Inferior parietal cortex (tissue), 1 donor: ENCODE measurements at regions not wholly inside any gene's neighbourhood (a gene's known extent, or its start where the extent isn't known, plus 50 kb on each side); places are given as distances from the start of the nearest gene placed in this dataset.
A peak's percentile ranks its signal among the peaks of the same experiment; 100 is the strongest.
"Not testable (repeated sequence)": the region's sequence is repeated elsewhere in the genome, so short reads cannot be mapped to it uniquely, and the experiment has no call there.

Experiments
- DNase-seq: peaks from one replicate; pipeline ENCODE4 v3.0.0-alpha.2; 2016; ENCODE audit errors: extremely low spot score

- DNase-seq = no peak
Observed at GRCh38 chr11:133639408-133639807, 107.1 kb upstream of the OPCML start.

GRCh38 chr11:133638921-133639320 is 106.6 kb upstream of the OPCML start:
- DNase-seq = no peak

DNA sequence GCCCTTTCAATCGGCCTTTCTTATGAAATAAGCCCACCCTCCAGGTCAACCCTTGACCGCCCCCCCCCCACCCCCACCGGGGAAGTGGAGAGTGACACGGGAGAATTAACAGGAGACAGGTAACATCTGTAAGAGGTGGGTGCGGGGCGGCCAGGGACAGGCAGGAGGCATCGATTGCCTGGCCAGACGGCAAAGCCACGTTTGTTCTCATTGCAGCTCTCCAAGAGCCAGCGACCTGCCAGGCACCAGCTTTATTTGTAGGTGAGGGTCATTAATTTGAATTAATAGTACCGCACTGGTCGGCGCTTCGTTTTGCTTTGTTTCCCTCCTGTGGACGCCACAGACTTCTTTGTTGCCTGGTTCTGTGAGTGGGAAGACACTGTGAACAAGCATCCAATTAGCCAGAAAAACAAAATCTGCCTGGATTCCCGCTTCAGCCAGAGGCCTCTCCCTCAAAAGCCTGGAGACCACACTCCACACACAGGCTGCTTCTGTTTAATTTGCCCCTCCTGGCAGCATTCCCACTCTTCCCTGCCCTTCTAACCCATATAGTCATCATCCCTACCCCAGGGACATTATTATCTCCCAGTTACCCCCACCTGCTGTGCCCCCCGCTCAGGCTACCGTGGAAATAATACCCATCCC is 104.5 kb upstream of the OPCML start:
- no peak for DNase-seq

DNA sequence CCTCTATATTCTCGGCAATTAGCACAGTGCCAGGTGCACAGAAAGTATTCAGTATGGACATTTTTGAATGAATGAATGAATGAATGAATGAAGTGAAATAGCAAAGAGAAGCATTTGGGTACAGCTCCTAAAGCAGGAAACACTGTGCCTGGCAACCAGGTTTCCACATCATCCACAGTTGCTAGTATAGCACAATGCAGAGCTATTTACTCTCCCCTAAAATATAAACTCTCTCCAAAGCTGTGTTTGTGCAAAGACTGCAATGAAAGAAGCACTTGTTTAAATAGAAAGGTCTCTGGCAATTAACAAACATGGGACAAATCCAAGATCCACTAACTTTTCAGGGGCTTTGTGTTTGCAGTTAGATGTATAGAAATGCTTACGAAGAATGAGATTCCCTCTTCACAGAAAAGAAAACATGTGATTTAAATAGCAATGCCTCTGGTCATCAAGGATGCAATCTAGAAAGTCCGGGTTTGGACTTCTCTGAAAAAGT is 103.0 kb upstream of the OPCML start:
- DNase-seq = no peak

- DNase-seq = not testable (repeated sequence)
Observed at GRCh38 chr11:133628371-133628770, 96.1 kb upstream of the OPCML start.

DNA sequence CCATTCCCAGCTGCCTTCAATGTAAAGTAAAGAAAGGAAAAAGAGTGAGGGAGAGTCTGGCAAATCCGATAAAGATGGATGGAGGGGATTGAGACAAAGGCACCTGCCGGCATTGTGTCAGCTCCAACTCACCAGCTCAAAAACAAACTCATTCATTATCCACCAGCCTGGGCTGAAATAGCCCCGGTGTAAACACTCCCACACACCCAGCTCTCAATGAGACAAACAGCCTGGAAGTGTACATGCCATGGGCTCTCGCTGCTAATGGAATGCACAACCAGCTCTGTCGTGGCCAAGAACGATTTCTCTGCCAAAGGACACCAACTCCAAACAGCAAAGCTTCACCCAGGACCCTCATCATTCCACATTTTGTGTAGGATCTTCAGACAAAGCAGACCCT is 89.3 kb upstream of the OPCML start:
- no peak for DNase-seq

GRCh38 chr11:133619973-133620372 is 87.7 kb upstream of the OPCML start:
- DNase-seq = peak; percentile 22

DNA sequence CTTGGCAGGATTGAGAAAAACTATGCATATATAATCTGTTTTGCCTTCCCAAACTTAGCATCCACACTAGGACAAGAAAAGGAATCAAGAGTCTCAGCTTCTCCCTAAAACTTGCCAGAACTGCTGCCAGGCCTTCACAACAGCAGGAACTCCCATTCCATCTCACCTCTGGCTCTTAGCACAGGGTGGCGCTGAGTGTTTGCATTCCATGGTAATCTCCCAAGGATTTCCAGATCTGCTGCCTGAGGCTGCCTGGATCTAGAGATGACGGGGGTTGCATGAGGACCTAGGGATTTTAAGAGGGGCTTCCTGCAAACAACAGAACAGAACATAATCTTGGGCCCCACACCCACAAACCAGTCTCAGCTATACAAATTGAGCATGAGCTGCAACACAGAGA is 87.1 kb upstream of the OPCML start:
- no peak for DNase-seq

GRCh38 chr11:133618544-133618943 is 86.2 kb upstream of the OPCML start:
- no peak for DNase-seq

- no peak for DNase-seq
Observed at GRCh38 chr11:133608496-133608895, 76.2 kb upstream of the OPCML start.

DNA sequence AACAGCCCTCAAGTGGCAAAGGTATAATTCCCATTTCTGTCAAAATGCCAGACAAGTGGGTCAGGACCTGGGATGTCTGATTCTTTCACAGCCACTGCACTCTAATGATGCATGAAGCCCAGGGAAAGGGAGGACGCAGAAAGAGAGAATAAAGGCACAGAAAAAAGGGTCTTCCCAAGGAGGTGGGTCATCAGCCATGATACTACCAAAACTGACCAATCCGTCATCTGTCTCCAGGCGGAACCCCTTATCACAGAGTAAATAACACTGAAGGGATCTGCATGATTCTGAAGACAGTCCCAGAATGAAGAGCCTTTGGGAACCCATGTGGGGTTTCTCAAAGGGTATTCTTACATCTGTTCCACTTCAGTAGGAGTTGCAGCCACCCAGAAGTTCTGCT is 73.8 kb upstream of the OPCML start:
- DNase-seq = no peak

DNA sequence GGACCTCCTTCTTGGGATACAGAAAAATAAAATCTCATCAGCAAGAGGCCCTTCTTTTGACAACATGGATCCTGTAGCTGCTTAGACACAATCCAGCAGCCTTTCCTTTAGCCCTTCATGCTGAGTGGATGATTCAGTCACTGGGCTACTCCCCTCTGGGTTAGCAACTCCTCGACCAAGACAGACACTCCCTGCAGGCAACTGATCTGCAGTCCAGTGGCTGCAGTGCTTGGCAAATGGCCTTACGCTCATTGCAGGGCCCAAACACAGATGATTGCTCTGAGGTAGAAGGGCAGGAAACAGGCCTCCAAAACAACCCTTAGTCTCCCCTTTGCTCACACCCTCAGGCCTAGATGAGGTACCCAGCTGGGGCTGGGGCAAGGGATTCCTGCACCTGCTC is 73.2 kb upstream of the OPCML start:
- DNase-seq = no peak

DNA sequence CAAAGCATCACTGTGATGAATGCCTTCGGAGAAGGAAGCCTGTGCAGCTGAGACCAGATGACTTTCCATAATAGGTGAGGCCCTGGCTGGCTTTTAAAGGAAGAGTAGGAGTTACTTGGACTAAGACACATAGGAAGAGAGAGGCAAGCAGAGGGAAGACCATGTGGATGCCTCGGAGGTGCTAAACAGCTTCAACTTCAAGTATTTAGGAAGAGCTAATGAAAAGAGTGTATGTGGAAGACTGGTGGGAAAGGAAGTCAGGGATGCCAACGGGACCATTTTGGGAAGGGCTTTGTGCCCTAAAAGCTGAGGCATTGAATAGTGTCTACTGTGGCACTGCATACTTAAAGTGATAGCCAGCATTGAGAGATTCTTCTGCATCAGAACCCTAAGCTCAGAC is 69.3 kb upstream of the OPCML start:
- no peak for DNase-seq

DNA sequence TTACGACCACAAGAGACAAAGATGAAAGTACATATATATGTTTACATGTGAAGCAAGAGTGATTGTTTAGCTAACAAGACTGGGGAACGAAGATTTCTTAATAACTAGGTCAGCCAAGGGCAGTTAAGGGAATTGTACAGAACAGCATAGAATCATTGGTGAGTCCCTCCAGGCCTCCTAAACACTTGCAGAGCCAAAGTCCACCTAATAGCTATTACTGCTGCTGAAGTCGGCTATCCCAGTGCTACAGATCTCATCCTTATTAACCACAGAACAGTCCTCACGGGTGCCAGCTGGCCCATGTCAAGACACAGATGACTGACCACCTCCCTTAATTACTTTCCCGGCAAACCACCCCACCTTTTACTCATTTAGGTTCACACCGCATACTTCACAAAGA is 68.5 kb upstream of the OPCML start:
- no peak for DNase-seq

GRCh38 chr11:133600306-133600705 is 68.0 kb upstream of the OPCML start:
- no peak for DNase-seq

GRCh38 chr11:133598906-133599305 is 66.6 kb upstream of the OPCML start:
- DNase-seq = no peak

DNA sequence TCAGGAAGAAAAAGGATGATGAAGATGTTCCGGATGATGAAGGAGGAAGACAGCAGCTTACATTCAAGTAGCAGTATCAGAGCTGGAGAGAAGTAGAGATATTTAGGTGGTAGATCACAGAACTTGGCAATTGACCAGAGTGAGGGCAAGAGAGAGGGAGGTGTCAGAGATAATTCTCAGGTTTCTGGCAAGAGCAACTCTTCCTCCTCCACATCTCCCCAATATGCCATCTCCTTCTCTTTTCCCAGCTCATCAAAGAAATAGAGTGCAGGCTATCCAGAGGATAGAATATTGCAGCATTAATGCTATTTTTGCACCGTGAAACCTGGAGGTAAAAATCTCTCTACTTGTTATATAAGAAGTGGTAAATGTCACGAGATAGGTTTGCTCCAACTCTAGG is 64.9 kb upstream of the OPCML start:
- no peak for DNase-seq

- no peak for DNase-seq
Observed at GRCh38 chr11:133595998-133596590, 63.8 kb upstream of the OPCML start.

DNA sequence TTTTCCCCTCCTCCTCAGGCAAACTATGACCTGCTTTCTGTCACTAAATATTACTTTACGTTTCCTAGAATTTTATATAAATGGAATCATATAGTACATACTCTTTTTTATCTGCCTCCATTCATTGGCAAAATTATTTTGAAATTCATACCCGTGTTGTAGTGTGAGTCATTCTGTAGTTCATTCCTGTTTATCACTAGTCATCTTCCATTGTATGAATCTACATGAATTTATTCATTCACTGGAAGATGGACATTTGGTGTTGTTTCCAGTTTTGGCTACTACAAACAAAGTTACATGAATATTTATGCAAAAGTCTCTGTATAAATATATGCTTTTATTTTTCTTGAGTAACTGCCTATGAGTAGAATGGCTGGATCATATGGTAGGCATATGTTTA is 60.7 kb upstream of the OPCML start:
- no peak for DNase-seq

DNA sequence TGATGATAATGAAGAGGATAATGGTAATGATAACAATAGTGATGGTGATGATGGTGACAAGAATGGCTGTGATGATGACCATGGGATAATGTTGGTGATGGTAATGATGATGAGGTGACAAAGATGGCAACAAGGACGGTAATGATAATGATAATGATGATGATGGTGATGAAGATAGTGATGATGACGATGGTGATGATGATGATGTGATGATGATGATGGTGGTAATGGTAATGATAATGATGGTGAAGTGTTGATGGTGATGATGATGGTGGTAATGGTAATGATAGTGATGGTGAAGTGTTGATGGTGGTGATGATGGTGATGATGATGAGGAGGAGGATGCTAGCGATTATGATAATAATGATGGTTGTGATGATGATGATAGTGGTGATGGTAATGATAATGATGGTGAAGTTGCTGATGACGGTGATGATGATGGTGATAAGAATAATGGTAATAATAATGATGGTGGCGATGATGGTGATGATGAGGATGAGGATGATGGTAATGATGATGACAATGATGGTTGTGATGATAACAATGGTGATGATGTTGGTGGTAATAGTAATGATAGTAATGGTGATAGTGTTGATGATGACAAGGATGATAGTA is 54.7 kb upstream of the OPCML start:
- no peak for DNase-seq

GRCh38 chr11:133582750-133583149 is 50.4 kb upstream of the OPCML start:
- DNase-seq = no peak

DNA sequence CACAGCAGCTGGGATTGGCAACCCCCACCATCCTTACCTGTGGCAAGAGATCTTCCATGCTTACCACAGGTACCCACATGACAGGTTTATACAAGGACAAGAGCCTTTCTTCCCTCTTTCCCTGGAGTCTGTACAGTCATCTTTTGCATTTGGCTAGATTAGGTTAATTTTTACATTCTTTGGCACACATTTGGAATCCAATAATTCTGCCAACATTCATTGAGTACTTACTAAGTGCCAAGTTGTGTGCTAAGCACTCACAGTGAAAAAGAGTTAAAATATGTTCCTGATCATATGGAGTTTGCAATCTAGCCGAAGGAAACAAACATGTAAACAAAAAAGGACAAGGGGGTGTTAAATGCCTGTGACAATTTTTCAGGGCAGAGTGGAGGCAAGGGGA is 50.0 kb upstream of the OPCML start:
- no peak for DNase-seq
